Lower lobe of right lung (tissue), 2 donors: ENCODE measurements at regions not wholly inside any gene's neighbourhood (a gene's known extent, or its start where the extent isn't known, plus 50 kb on each side); places are given as distances from the start of the nearest gene placed in this dataset.
"Not testable (repeated sequence)": the region's sequence is repeated elsewhere in the genome, so short reads cannot be mapped to it uniquely, and the experiment has no call there.

ENCODE experiments used
- ATAC-seq, 2 donors: fragments of 200-7000 bp; cut with Tn5 transposase; one replicate each; pipeline ENCODE4 v1.9.1; 2020 to 2022; ENCODE audit warnings: mild to moderate bottlenecking in 2 of 2, moderate library complexity in 2 of 2
- DNase-seq: peaks from one replicate; pipeline ENCODE4 v3.0.0-alpha.2; 2020
- H3K27ac ChIP-seq: fragments of 200-600 bp; one replicate; pipeline ENCODE4 v1.8.0; 2022
- H3K27me3 ChIP-seq: fragments of 200-600 bp; one replicate; pipeline ENCODE4 v1.8.0; 2022; ENCODE audit warnings: low read depth
- H3K36me3 ChIP-seq: fragments of 200-600 bp; one replicate; pipeline ENCODE4 v1.8.0; 2022; ENCODE audit warnings: mild to moderate bottlenecking
- H3K4me1 ChIP-seq: fragments of 200-600 bp; one replicate; pipeline ENCODE4 v1.8.0; 2022
- H3K4me3 ChIP-seq: fragments of 200-600 bp; one replicate; pipeline ENCODE4 v1.8.0; 2022; ENCODE audit warnings: mild to moderate bottlenecking
- H3K9me3 ChIP-seq: fragments of 200-600 bp; one replicate; pipeline ENCODE4 v1.8.0; 2022
- CTCF ChIP-seq: fragments of 200-600 bp; IDR thresholded peaks from one replicate; pipeline ENCODE4 v1.8.0; 2022; ENCODE audit warnings: antibody characterized with exemption, mild to moderate bottlenecking
- intact Hi-C: fragments of 100-400 bp; cut with DNase I; formaldehyde crosslinking; loops from one replicate; pipeline ENCODE4 v1.11.0; 2022
- donor health status: DM: no; HTN: yes; CAD: no; lungs with severe emphysema.

GRCh38 chr17:36690190-36690589, 88.8 kb downstream of the MRM1 start:
- intact Hi-C loops: no loop called here
- H3K9me3 ChIP-seq: no peaks in the 10 kb centered on the region
- no peak for TF ChIP-seq CTCF
- no peaks in the 10 kb centered on the region for H3K36me3 ChIP-seq
- H3K4me1 ChIP-seq: no peaks in the 10 kb centered on the region
- H3K4me3 ChIP-seq: no peak overlapping the region
- no peak for ATAC-seq
- no peaks in the 10 kb centered on the region for H3K27me3 ChIP-seq
- H3K27ac ChIP-seq: no peak overlapping the region
- no peak for DNase-seq

GRCh38 chr17:36691606-36692005, 90.2 kb downstream of the MRM1 start:
- Histone ChIP-seq H3K27me3 (no peaks in the 10 kb centered on the region), H3K4me1 (no peaks in the 10 kb centered on the region), H3K27ac (no peak overlapping the region), H3K4me3 (no peak overlapping the region), H3K9me3 (no peaks in the 10 kb centered on the region), H3K36me3 (no peaks in the 10 kb centered on the region)
- DNase-seq: no peak
- no peak for TF ChIP-seq CTCF
- ATAC-seq: no peak
- intact Hi-C loops: no loop called here

GRCh38 chr17:36695082-36695481, 93.7 kb downstream of the MRM1 start:
- Histone ChIP-seq H3K36me3 (no peaks in the 10 kb centered on the region), H3K4me3 (no peak overlapping the region), H3K27ac (no peak overlapping the region), H3K4me1 (no peaks in the 10 kb centered on the region), H3K27me3 (peaks cover 15% of the 10 kb centered on the region), H3K9me3 (no peaks in the 10 kb centered on the region)
- ATAC-seq (no peak), DNase-seq (no peak)
- intact Hi-C loops: no loop called here
- TF ChIP-seq CTCF: no peak

- H3K4me1 ChIP-seq, H3K27ac ChIP-seq, H3K9me3 ChIP-seq, intact Hi-C loops, H3K36me3 ChIP-seq, ATAC-seq, H3K4me3 ChIP-seq, DNase-seq: not testable (repeated sequence)
- peaks cover 15% of the 10 kb centered on the region for H3K27me3 ChIP-seq
These were observed 94.3 kb downstream of the MRM1 start for GRCh38 chr17:36695710-36696109.

GRCh38 chr17:36696805-36697204, 95.4 kb downstream of the MRM1 start:
- Histone ChIP-seq H3K4me3 (no peak overlapping the region), H3K27me3 (peaks cover 15% of the 10 kb centered on the region), H3K36me3 (no peaks in the 10 kb centered on the region), H3K9me3 (no peaks in the 10 kb centered on the region), H3K4me1 (no peaks in the 10 kb centered on the region), H3K27ac (no peak overlapping the region)
- no peak for DNase-seq
- intact Hi-C loops: no loop called here
- ATAC-seq: no peak
- TF ChIP-seq CTCF: no peak

- H3K27ac ChIP-seq: no peak overlapping the region
- H3K9me3 ChIP-seq: no peaks in the 10 kb centered on the region
- ATAC-seq (no peak), DNase-seq (no peak)
- no peaks in the 10 kb centered on the region for H3K36me3 ChIP-seq
- no peaks in the 10 kb centered on the region for H3K4me1 ChIP-seq
- no peak overlapping the region for H3K4me3 ChIP-seq
- intact Hi-C loops: no loop called here
- H3K27me3 ChIP-seq: peaks cover 23% of the 10 kb centered on the region
- TF ChIP-seq CTCF: no peak
These were observed 96.6 kb downstream of the MRM1 start for GRCh38 chr17:36697903-36698530.
